ENCODE measurements at regions not wholly inside any gene's neighbourhood (a gene's known extent, or its start where the extent isn't known, plus 50 kb on each side); places are given as distances from the start of the nearest gene placed in this dataset.

DNA sequence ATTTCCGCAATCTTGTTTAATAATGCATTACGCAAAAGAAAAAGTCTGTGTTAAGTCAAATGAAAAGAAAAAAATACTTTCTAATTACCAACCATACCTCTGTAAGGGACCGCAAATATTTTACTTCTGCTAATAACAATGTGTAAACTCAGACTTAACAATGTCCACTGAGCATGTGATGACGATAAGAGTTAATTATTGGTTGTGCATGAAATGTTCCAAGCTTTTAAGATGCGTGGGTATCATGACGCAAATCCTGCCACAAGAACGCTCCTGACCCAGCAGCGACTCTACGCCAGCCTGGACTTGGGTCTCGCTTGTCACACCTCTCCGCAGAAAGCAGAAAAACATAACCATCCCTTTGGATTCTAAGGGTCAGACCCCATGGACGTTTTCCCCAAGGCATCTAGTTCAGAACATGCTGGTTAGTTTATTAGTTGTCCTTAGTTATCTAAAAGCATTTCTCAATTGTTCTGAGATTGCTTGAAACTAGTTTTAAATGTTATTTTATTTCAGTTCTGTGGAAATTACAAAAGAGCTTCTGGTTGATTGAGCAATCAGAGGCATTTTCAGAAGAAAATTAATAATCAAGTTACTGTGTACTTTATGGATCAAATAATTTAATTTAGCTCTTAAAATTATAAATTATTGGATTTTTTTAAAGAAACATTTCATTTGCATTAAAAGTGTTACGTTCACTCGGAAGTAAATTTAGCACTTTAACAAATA, 779.9 kb upstream of the ARGLU1 start:
- TF ChIP-seq, protein P1, sequence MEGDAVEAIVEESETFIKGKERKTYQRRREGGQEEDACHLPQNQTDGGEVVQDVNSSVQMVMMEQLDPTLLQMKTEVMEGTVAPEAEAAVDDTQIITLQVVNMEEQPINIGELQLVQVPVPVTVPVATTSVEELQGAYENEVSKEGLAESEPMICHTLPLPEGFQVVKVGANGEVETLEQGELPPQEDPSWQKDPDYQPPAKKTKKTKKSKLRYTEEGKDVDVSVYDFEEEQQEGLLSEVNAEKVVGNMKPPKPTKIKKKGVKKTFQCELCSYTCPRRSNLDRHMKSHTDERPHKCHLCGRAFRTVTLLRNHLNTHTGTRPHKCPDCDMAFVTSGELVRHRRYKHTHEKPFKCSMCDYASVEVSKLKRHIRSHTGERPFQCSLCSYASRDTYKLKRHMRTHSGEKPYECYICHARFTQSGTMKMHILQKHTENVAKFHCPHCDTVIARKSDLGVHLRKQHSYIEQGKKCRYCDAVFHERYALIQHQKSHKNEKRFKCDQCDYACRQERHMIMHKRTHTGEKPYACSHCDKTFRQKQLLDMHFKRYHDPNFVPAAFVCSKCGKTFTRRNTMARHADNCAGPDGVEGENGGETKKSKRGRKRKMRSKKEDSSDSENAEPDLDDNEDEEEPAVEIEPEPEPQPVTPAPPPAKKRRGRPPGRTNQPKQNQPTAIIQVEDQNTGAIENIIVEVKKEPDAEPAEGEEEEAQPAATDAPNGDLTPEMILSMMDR (IDR thresholded peaks at IDR 0.05), result no peak
- TF ChIP-seq POLR2AphosphoS5 (IDR thresholded peaks at IDR 0.05), result no peak

Data from breast epithelium (tissue), 3 donors.